H1 (cell line): ENCODE measurements at regions not wholly inside any gene's neighbourhood (a gene's known extent, or its start where the extent isn't known, plus 50 kb on each side); places are given as distances from the start of the nearest gene placed in this dataset.
A peak's percentile ranks its signal among the peaks of the same experiment; 100 is the strongest.

Experiments used
- CTCF ChIA-PET: fragments of 300-600 bp; sonication (Branson Sonifier 250); formaldehyde crosslinking; loops from one replicate; lab custom pipeline; 2021; ENCODE audit not compliant: partially characterized antibody; lab: Charles Lee
- POLR2A ChIA-PET: fragments of 300-600 bp; sonication (Branson Sonifier 250); formaldehyde crosslinking; loops from one replicate; lab custom pipeline; 2021; ENCODE audit warnings: inconsistent platforms; ENCODE audit not compliant: partially characterized antibody; lab: Charles Lee
- DNase-seq, 2 experiments: peaks; one replicate each; pipeline versions ENCODE4 v3.0.0 to v3.0.0-alpha.2; 2010 to 2022; ENCODE audit warnings: low spot score in 2 of 2, low read depth in 1 of 2, mixed read lengths in 1 of 2
- FAIRE-seq: peaks from 2 replicates; lab custom pipeline; 2011; peaks lifted over from hg19 to GRCh38; lab: Jason Lieb, UNC
- H2AFZ ChIP-seq: 2 replicates; pipeline ENCODE4 v1.8.1; 2012; ENCODE audit warnings: low read length, inconsistent platforms
- H2AK5ac ChIP-seq: 2 replicates; pipeline ENCODE4 v1.6.1; 2013; ENCODE audit warnings: low read depth, low read length
- H2BK120ac ChIP-seq: replicated peaks from 2 replicates; pipeline ENCODE3; 2013; ENCODE audit warnings: low read depth, low read length, inconsistent platforms
- H2BK12ac ChIP-seq: 2 replicates; pipeline ENCODE4 v1.6.1; 2013; ENCODE audit warnings: low read depth, low read length
- H2BK15ac ChIP-seq: 2 replicates; pipeline ENCODE4 v1.6.1; 2013; ENCODE audit warnings: low read length
- H2BK20ac ChIP-seq: 2 replicates; pipeline ENCODE4 v1.6.1; 2013; ENCODE audit warnings: low read length
- H2BK5ac ChIP-seq: 2 replicates; pipeline ENCODE4 v1.6.1; 2013; ENCODE audit warnings: low read depth, low read length
- H3K14ac ChIP-seq: 2 replicates; pipeline ENCODE4 v1.6.1; 2013; ENCODE audit warnings: inconsistent platforms; ENCODE audit not compliant: insufficient read length
- H3K18ac ChIP-seq: 2 replicates; pipeline ENCODE4 v1.6.1; 2013; ENCODE audit warnings: low read length; ENCODE audit errors: extremely low read depth
- H3K23ac ChIP-seq: 2 replicates; pipeline ENCODE4 v1.6.1; 2013; ENCODE audit warnings: inconsistent platforms; ENCODE audit not compliant: insufficient read length
- H3K23me2 ChIP-seq: 2 replicates; pipeline ENCODE4 v1.6.1; 2013; ENCODE audit warnings: low read depth, low read length
- H3K27ac ChIP-seq: 2 replicates; pipeline ENCODE4 v1.6.1; 2011; ENCODE audit warnings: low read depth, low read length, inconsistent platforms
- H3K27me3 ChIP-seq, 4 experiments: replicated peaks in 1 of 4; 1 replicate in 1 of 4; 2 replicates in 3 of 4; pipeline versions ENCODE4 v1.6.1 to v1.8.1; 2011 to 2013; ENCODE audit warnings: low read length in 3 of 4, mild to moderate bottlenecking in 3 of 4, inconsistent platforms in 2 of 4, mixed read lengths in 2 of 4, moderate library complexity in 1 of 4; ENCODE audit not compliant: control insufficient read depth in 3 of 4, insufficient read depth in 3 of 4; ENCODE audit errors: extremely low read depth in 1 of 4
- H3K36me3 ChIP-seq, 4 experiments: 2 replicates each; pipeline versions ENCODE4 v1.6.1 to v1.8.1; 2011 to 2013; ENCODE audit warnings: mild to moderate bottlenecking in 4 of 4, low read length in 3 of 4, moderate library complexity in 2 of 4, control low read depth in 1 of 4, inconsistent platforms in 1 of 4; ENCODE audit not compliant: insufficient read depth in 4 of 4, control insufficient read depth in 2 of 4
- H3K4ac ChIP-seq: replicated peaks from 2 replicates; pipeline ENCODE3; 2013; ENCODE audit warnings: low read length, low read depth, mixed read lengths, inconsistent platforms; ENCODE audit not compliant: insufficient read length
- H3K4me1 ChIP-seq, 4 experiments: replicated peaks in 1 of 4; 1 replicate in 1 of 4; 2 replicates in 3 of 4; pipeline versions ENCODE4 v1.6.1 to v1.8.1; 2011 to 2013; ENCODE audit warnings: low read length in 3 of 4, inconsistent platforms in 2 of 4, mixed read lengths in 1 of 4; ENCODE audit not compliant: insufficient read depth in 4 of 4, control insufficient read depth in 3 of 4
- H3K4me2 ChIP-seq, 2 experiments: 2 replicates each; pipeline versions ENCODE4 v1.6.1 to v1.8.1; 2011 to 2013; ENCODE audit warnings: low read depth in 2 of 2, low read length in 2 of 2, control low read depth in 1 of 2, inconsistent platforms in 1 of 2, mild to moderate bottlenecking in 1 of 2; ENCODE audit not compliant: insufficient read depth in 1 of 2
- H3K4me3 ChIP-seq, 4 experiments: fragments of 200-600, 300-600 bp in 1 of 4; sonication (generic), shearing (Covaris generic), sonication (Bioruptor Twin) in 1 of 4; 2 replicates each; pipeline versions ENCODE4 v1.5.1 to v1.8.1; 2011 to 2016; ENCODE audit warnings: low read length in 4 of 4, low read depth in 3 of 4, control low read depth in 2 of 4, inconsistent platforms in 2 of 4, mild to moderate bottlenecking in 2 of 4, mixed read lengths in 1 of 4, moderate library complexity in 1 of 4; ENCODE audit not compliant: insufficient read depth in 2 of 4; ENCODE audit errors: extremely low read depth in 1 of 4
- H3K56ac ChIP-seq: replicated peaks from 2 replicates; pipeline ENCODE3; 2013; ENCODE audit warnings: low read depth, mild to moderate bottlenecking, mixed read lengths, low read length, inconsistent platforms; ENCODE audit not compliant: insufficient read length
- H3K79me1 ChIP-seq: 2 replicates; pipeline ENCODE4 v1.6.1; 2013; ENCODE audit warnings: low read depth, low read length, control low read depth
- H3K79me2 ChIP-seq, 2 experiments: 2 replicates each; pipeline versions ENCODE4 v1.6.1 to v1.8.1; 2012 to 2013; ENCODE audit warnings: low read length in 2 of 2, mild to moderate bottlenecking in 2 of 2, inconsistent platforms in 1 of 2; ENCODE audit not compliant: insufficient read depth in 2 of 2, control insufficient read depth in 1 of 2
- H3K9ac ChIP-seq, 4 experiments: replicated peaks in 1 of 4; 1 replicate in 1 of 4; 2 replicates in 3 of 4; pipeline versions ENCODE4 v1.6.1 to v1.8.1; 2011 to 2013; ENCODE audit warnings: low read depth in 3 of 4, low read length in 3 of 4, control low read depth in 2 of 4, mild to moderate bottlenecking in 2 of 4, moderate library complexity in 2 of 4, inconsistent platforms in 1 of 4; ENCODE audit errors: extremely low read depth in 1 of 4
- H3K9me3 ChIP-seq, 2 experiments: 2 replicates each; pipeline versions ENCODE4 v1.6.1 to v1.8.1; 2012 to 2013; ENCODE audit warnings: mild to moderate bottlenecking in 2 of 2, moderate library complexity in 2 of 2, control low read depth in 1 of 2, inconsistent platforms in 1 of 2, low read depth in 1 of 2, low read length in 1 of 2, mixed read lengths in 1 of 2; ENCODE audit not compliant: insufficient read depth in 2 of 2
- H4K20me1 ChIP-seq, 2 experiments: replicated peaks in 1 of 2; 2 replicates each; pipeline versions ENCODE3 to v1.8.1; 2011 to 2013; ENCODE audit warnings: inconsistent platforms in 2 of 2, low read length in 2 of 2, mild to moderate bottlenecking in 1 of 2; ENCODE audit not compliant: insufficient read depth in 2 of 2, control insufficient read depth in 1 of 2
- H4K5ac ChIP-seq: 2 replicates; pipeline ENCODE4 v1.6.1; 2013; ENCODE audit warnings: low read length, low read depth, mixed read lengths, inconsistent platforms; ENCODE audit not compliant: insufficient read length
- H4K8ac ChIP-seq: 2 replicates; pipeline ENCODE4 v1.8.0; 2013; ENCODE audit warnings: mild to moderate bottlenecking, moderate library complexity, low read length, inconsistent platforms; ENCODE audit not compliant: insufficient read depth; ENCODE audit errors: extremely low read depth
- H4K91ac ChIP-seq: replicated peaks from 2 replicates; pipeline ENCODE3; 2013; ENCODE audit warnings: low read length, mixed read lengths, inconsistent platforms; ENCODE audit not compliant: insufficient read length
- HDAC6 ChIP-seq: IDR thresholded peaks from one replicate; pipeline ENCODE4 v1.7.1; 2012; ENCODE audit warnings: low read depth, mild to moderate bottlenecking, inconsistent platforms, low read length, moderate library complexity
- WGBS, 2 experiments: shearing (Covaris generic) in 1 of 2; methylation state at CpG; one replicate each; pipeline versions ENCODE4 v1.1.6 to v1.1.7; 2013 to 2015; ENCODE audit warnings: low lambda C conversion rate in 2 of 2, mixed read lengths in 2 of 2, inconsistent platforms in 1 of 2, low coverage in 1 of 2, missing lambda C conversion rate in 1 of 2; ENCODE audit not compliant: insufficient replicate concordance in 2 of 2, insufficient coverage in 1 of 2, insufficient read length in 1 of 2; ENCODE audit errors: extremely low coverage in 1 of 2, missing lambda C conversion rate in 1 of 2; 5-methylcytosine and 5-hydroxymethylcytosine counted together

DNA sequence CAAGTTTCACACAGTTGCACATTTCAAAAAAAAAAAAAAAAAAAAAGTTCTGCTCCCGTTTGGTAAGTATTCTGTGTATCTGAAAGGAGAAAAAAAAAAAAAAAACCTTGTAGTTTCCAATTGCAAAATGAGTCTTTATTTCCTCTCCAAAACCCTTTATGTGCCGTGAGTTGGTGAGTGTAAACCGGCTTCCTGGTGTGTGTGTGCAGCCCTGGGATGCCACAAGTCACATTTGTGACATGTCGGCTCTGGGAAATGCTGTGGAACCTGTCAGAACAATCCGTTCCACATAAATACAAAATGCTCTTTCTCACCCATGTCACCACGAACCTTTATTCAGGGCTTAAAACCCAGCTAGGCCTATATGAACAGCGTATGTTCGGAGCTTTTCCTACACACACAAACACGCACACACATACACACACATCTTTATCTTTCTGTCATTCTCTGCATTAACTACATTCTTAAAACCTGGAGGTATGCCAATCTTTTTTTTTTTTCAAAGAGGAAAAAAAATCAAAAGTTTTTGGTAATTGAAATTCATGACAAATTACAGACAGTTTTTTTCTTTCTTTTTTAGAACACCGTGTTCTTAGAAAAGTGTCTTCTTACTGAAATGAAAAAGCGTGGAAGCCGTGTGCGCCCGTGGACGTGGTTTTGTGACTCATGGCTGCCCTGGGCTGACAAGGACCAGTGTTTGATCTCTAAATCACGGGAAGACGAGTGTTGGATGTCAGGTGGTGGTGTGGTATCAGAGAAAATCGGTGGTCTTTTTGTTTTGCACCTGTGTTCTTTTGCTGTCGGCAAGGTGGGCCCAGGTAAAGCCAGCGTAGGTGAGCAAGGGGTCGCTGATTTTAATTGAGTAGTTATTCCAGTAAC, 612.0 kb downstream of the VRK1 start:
- Histone ChIP-seq H3K9me3 (no peaks in the 10 kb centered on the region), H3K14ac (no peak overlapping the region), H3K23ac (no peak overlapping the region), H3K4me2 (no peak overlapping the region), H2AFZ (no peak overlapping the region), H3K79me1 (no peaks in the 10 kb centered on the region; the same call in 1 of the 2 replicates), H3K56ac (no peak overlapping the region), H4K8ac (no peak overlapping the region)
- no peak for DNase-seq
- TF ChIP-seq HDAC6, result no peak
- TF ChIP-seq, all 59 proteins: peak for 0
- no peak overlapping the region for H3K4ac ChIP-seq
- 91 to 100% methylated on average over 1 to 20 of the region's 21 CpGs for WGBS, 2 experiments
- ChIA-PET CTCF (interaction anchor here (0.7 kb wide), 1 partner anchor 14 kb away, joined by 4 read pairs; no protein-coding TSS in a partner anchor), POLR2A (no interaction called here)
- no peak overlapping the region for H2BK5ac ChIP-seq
- no peak overlapping the region for H2AK5ac ChIP-seq
- peaks cover 0 to 3% (median 0%) of the 10 kb centered on the region in 4 experiments; a peak in 4 of 7 replicates for H3K27me3 ChIP-seq
- FAIRE-seq, result no peak
- H2BK20ac ChIP-seq, result 0 out of 2 replicates have a peak overlapping the region, but pooled peaks have one; percentile 66
- no peak overlapping the region for H3K27ac ChIP-seq
- no peaks in the 10 kb centered on the region for H3K36me3 ChIP-seq
- H3K79me2 ChIP-seq, result no peaks in the 10 kb centered on the region
- no peak overlapping the region for H3K9ac ChIP-seq
- peaks cover 5 to 24% (median 15%) of the 10 kb centered on the region in 4 experiments; a peak in 5 of 7 replicates for H3K4me1 ChIP-seq
- no peak overlapping the region for H4K5ac ChIP-seq
- H2BK120ac ChIP-seq, result peak overlapping the region; percentile 9
- no peak overlapping the region for H3K4me3 ChIP-seq
- no peak overlapping the region for H2BK12ac ChIP-seq
- H4K20me1 ChIP-seq, result no peaks in the 10 kb centered on the region
- no peak overlapping the region for H4K91ac ChIP-seq
- H3K23me2 ChIP-seq, result peaks cover 5% of the 10 kb centered on the region; the same call in 1 of the 2 replicates
- peak overlapping the region; percentile 88; the same call in 1 of the 2 replicates for H2BK15ac ChIP-seq
- no peak overlapping the region for H3K18ac ChIP-seq
